GM06990 (cell line): ENCODE measurements at regions not wholly inside any gene's neighbourhood (a gene's known extent, or its start where the extent isn't known, plus 50 kb on each side); places are given as distances from the start of the nearest gene placed in this dataset.

Experiments
- DNase-seq: peaks from one replicate; pipeline ENCODE4 v3.0.0-alpha.2; 2011; ENCODE audit not compliant: insufficient read length; ENCODE audit errors: extremely low read depth
- H3K27me3 ChIP-seq: replicated peaks from 2 replicates; pipeline ENCODE4 v1.6.0; 2011; ENCODE audit warnings: low read length; ENCODE audit not compliant: control insufficient read depth, insufficient read depth
- H3K36me3 ChIP-seq: 2 replicates; pipeline ENCODE4 v1.5.1; 2011; ENCODE audit warnings: low read length; ENCODE audit not compliant: control insufficient read depth, insufficient read depth
- H3K4me3 ChIP-seq: replicated peaks from 2 replicates; pipeline ENCODE4 v1.5.1; 2011; ENCODE audit warnings: low read depth, mild to moderate bottlenecking, control low read depth, low read length
- CTCF ChIP-seq: IDR thresholded peaks from 2 replicates; pipeline ENCODE4 v1.5.1; 2011; ENCODE audit warnings: low read length, control low read depth, mild to moderate bottlenecking, inconsistent platforms; ENCODE audit not compliant: insufficient read depth, poor library complexity, severe bottlenecking

DNA sequence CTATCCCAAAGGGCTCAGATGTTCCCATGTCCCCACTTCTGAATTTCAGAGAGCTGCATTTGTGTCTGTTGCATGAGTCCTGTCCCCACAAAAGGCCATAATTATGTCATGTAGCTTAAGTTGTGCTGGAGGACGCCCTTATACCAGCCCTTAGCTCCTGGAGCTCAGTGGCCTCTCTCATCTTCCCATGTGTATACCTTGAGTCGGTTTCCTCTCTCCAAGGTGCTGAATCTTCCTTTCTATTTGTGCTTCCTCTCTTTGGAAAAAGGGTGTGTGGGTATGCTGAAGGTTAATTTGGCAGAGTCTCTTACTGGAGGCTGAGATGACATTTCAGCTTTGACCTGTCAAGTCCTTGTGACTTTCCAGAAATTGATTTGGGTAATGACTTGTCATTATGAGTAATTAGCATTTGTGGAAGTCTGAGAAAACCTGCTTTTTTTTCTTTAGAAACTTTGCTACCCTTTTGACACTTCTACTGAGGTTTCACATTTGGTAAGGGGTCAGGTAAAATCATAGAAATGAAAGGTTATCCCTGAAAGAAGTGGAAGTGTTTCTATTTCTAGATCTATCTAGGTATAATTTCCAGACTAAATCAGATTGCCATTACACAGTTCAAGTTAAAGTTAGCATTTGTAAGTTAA, 185.4 kb downstream of the ABCC12 start:
- H3K4me3 ChIP-seq, result no peak overlapping the region
- H3K27me3 ChIP-seq, result no peaks in the 10 kb centered on the region
- H3K36me3 ChIP-seq, result no peaks in the 10 kb centered on the region
- no peak for TF ChIP-seq CTCF
- DNase-seq, result no peak

- H3K4me3 ChIP-seq, result no peak overlapping the region
- no peak for DNase-seq
- H3K36me3 ChIP-seq, result no peaks in the 10 kb centered on the region
- no peak for TF ChIP-seq CTCF
- H3K27me3 ChIP-seq, result no peaks in the 10 kb centered on the region
Observed at GRCh38 chr16:47967374-47967773, 188.4 kb downstream of the ABCC12 start.

DNA sequence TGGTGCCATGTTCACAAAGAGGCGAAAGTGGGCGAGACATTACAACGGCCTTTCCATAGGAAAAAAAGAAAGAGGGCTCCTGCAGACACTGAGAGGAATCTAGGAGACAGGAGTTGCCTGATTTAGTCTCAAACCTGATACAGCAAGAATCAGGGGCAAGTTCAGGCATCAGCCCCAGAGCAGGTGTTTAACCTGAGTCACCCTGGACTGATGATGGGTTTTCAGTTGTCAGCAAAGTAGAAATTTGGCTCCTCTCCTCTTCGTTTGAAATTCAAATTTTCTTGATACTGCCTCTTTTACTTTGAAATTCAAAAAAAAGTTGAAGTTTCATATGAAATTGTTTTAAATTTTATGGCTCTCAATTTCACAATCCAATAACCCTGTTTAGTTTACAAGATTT, 189.5 kb downstream of the ABCC12 start:
- no peak for TF ChIP-seq CTCF

GRCh38 chr16:47965439-47965838, 190.4 kb downstream of the ABCC12 start:
- no peak for TF ChIP-seq CTCF
- H3K36me3 ChIP-seq, result no peaks in the 10 kb centered on the region
- H3K27me3 ChIP-seq, result no peaks in the 10 kb centered on the region
- H3K4me3 ChIP-seq, result no peak overlapping the region
- DNase-seq, result no peak

More for the DNA sequence above, 189.5 kb downstream of the ABCC12 start:
- H3K4me3 ChIP-seq, result no peak overlapping the region
- H3K27me3 ChIP-seq, result no peaks in the 10 kb centered on the region
- H3K36me3 ChIP-seq, result no peaks in the 10 kb centered on the region
- no peak for DNase-seq

- DNase-seq, result no peak
- TF ChIP-seq CTCF, result no peak
- H3K36me3 ChIP-seq, result no peaks in the 10 kb centered on the region
- no peak overlapping the region for H3K4me3 ChIP-seq
- H3K27me3 ChIP-seq, result no peaks in the 10 kb centered on the region
Observed at GRCh38 chr16:47958726-47959125, 197.1 kb downstream of the ABCC12 start.

- no peaks in the 10 kb centered on the region for H3K27me3 ChIP-seq
- H3K4me3 ChIP-seq, result no peak overlapping the region
- H3K36me3 ChIP-seq, result no peaks in the 10 kb centered on the region
- DNase-seq, result no peak
- no peak for TF ChIP-seq CTCF
Observed at GRCh38 chr16:47956916-47957315, 198.9 kb downstream of the ABCC12 start.
